HepG2 (cell line): ENCODE measurements at regions not wholly inside any gene's neighbourhood (a gene's known extent, or its start where the extent isn't known, plus 50 kb on each side); places are given as distances from the start of the nearest gene placed in this dataset.
A peak's percentile ranks its signal among the peaks of the same experiment; 100 is the strongest.

ENCODE experiments used
- ATAC-seq: fragments of 200-7000 bp; cut with Tn5 transposase; 3 replicates; pipeline ENCODE4 v1.9.1; 2020; ENCODE audit warnings: mild to moderate bottlenecking, moderate library complexity
- BruUV-seq: library from RNA; stranded (reverse); fragments of 400-500 nt; replicated peaks from 2 replicates; lab custom pipeline; 2021; lab: Mats Ljungman, UMichigan
- CTCF ChIA-PET: fragments of 300-600 bp; formaldehyde crosslinking; extraction: SDS; loops from one replicate; lab custom pipeline; 2021; ENCODE audit warnings: low total read pairs, inconsistent platforms, low intra/inter-chr PET ratio; lab: Yijun Ruan, JAX
- POLR2A ChIA-PET: fragments of 350-600 bp; sonication (Branson Sonifier 250); formaldehyde crosslinking; loops from one replicate; lab custom pipeline; 2020; ENCODE audit warnings: antibody characterized with exemption, inconsistent platforms; lab: Yijun Ruan, JAX
- DNase-seq: peaks from one replicate; pipeline ENCODE4 v3.0.0-alpha.2; 2015; ENCODE audit warnings: low spot score
- FAIRE-seq: peaks from 3 replicates; lab custom pipeline; 2011; peaks lifted over from hg19 to GRCh38; lab: Jason Lieb, UNC
- H2AFZ ChIP-seq: one replicate; pipeline ENCODE4 v1.6.1; 2011; ENCODE audit warnings: low read length, inconsistent platforms
- H3K27ac ChIP-seq: fragments of 300-600 bp; 3 replicates; pipeline ENCODE4 v1.8.0; 2011; ENCODE audit warnings: mixed run types, mild to moderate bottlenecking, mixed read lengths, low read length, inconsistent platforms; ENCODE audit not compliant: insufficient read depth; ENCODE audit errors: extremely low read length
- H3K27me3 ChIP-seq, 2 experiments: fragments of 200-600 bp in 1 of 2; 2 replicates in 1 of 2; 3 replicates in 1 of 2; pipeline versions ENCODE4 v1.6.0 to v1.8.0; 2011; ENCODE audit warnings: low read length in 2 of 2, mild to moderate bottlenecking in 2 of 2, moderate library complexity in 2 of 2, inconsistent platforms in 1 of 2; ENCODE audit not compliant: insufficient read depth in 2 of 2, control insufficient read depth in 1 of 2
- H3K36me3 ChIP-seq, 2 experiments: fragments of 200-600 bp in 1 of 2; replicated peaks in 1 of 2; 2 replicates in 1 of 2; 3 replicates in 1 of 2; pipeline versions ENCODE4 v1.5.1 to v1.8.0; 2011; ENCODE audit warnings: low read length in 2 of 2, inconsistent platforms in 1 of 2; ENCODE audit not compliant: insufficient read depth in 2 of 2, control insufficient read depth in 1 of 2
- H3K4me1 ChIP-seq: 2 replicates; pipeline ENCODE4 v1.5.1; 2012; ENCODE audit warnings: low read length, inconsistent platforms; ENCODE audit not compliant: insufficient read depth
- H3K4me2 ChIP-seq: 2 replicates; pipeline ENCODE4 v1.6.0; 2011; ENCODE audit warnings: low read depth, low read length, inconsistent platforms
- H3K4me3 ChIP-seq, 3 experiments: fragments of 200-600 bp in 1 of 3; sonication (generic), shearing (Covaris generic) in 1 of 3; replicated peaks in 1 of 3; 2 replicates each; pipeline ENCODE4 v1.5.1; 2011 to 2016; ENCODE audit warnings: low read length in 3 of 3, inconsistent platforms in 2 of 3, low read depth in 2 of 3, mild to moderate bottlenecking in 2 of 3, control low read depth in 1 of 3, mixed read lengths in 1 of 3; ENCODE audit not compliant: insufficient read depth in 1 of 3
- H3K79me2 ChIP-seq: one replicate; pipeline ENCODE4 v1.6.1; 2011; ENCODE audit warnings: low read length, inconsistent platforms; ENCODE audit not compliant: insufficient read depth
- H3K9ac ChIP-seq: 2 replicates; pipeline ENCODE4 v1.6.0; 2011; ENCODE audit warnings: mild to moderate bottlenecking, low read depth, low read length, inconsistent platforms; ENCODE audit not compliant: insufficient read depth
- H3K9me3 ChIP-seq: 2 replicates; pipeline ENCODE4 v1.5.1; 2012; ENCODE audit warnings: mild to moderate bottlenecking, low read length
- H4K20me1 ChIP-seq: 2 replicates; pipeline ENCODE4 v1.6.0; 2011; ENCODE audit warnings: inconsistent platforms, mild to moderate bottlenecking, low read length, moderate library complexity; ENCODE audit not compliant: insufficient read depth
- MAFF ChIP-seq: IDR thresholded peaks from 2 replicates; pipeline ENCODE4 v1.6.1; 2011; ENCODE audit warnings: low read depth, low read length, improper control_type of control experiment
- MAFK ChIP-seq, 2 experiments: IDR thresholded peaks in 1 of 2; conservative IDR thresholded peaks in 1 of 2; 2 replicates each; pipeline ENCODE4 v1.6.1; 2011; ENCODE audit warnings: improper control_type of control experiment in 2 of 2, low read length in 2 of 2
- NFE2L1 ChIP-seq: sonication (generic); formaldehyde crosslinking; IDR thresholded peaks from 2 replicates; pipeline ENCODE4 v1.4.0; 2020; ENCODE audit warnings: missing genetic modification reagents, mild to moderate bottlenecking, borderline replicate concordance
- SIX4 ChIP-seq: sonication (generic); formaldehyde crosslinking; IDR thresholded peaks from 2 replicates; pipeline ENCODE4 v1.4.0; 2020; ENCODE audit warnings: missing genetic modification reagents
- WGBS: methylation state at CpG from one replicate; pipeline ENCODE4 v1.1.6; 2017; ENCODE audit warnings: low lambda C conversion rate; 5-methylcytosine and 5-hydroxymethylcytosine counted together
- in situ Hi-C: cut with HindIII; loops from 2 replicates; pipeline ENCODE4 v1.10.0; 2017; ENCODE audit warnings: low pct_unique_long_range_greater_than_20kb; ENCODE audit not compliant: extremely low pct_ligation_motif_present
- intact Hi-C: fragments of 100-400 bp; cut with micrococcal nuclease; formaldehyde crosslinking; loops from one replicate; pipeline ENCODE4 v1.10.0; 2022; ENCODE audit not compliant: unreplicated experiment
- TF ChIP-seq, protein P1 (sequence below): sonication (generic); formaldehyde crosslinking; conservative IDR thresholded peaks from 2 replicates; pipeline ENCODE4 v1.8.1; 2023; ENCODE audit warnings: missing genetic modification reagents

DNA sequence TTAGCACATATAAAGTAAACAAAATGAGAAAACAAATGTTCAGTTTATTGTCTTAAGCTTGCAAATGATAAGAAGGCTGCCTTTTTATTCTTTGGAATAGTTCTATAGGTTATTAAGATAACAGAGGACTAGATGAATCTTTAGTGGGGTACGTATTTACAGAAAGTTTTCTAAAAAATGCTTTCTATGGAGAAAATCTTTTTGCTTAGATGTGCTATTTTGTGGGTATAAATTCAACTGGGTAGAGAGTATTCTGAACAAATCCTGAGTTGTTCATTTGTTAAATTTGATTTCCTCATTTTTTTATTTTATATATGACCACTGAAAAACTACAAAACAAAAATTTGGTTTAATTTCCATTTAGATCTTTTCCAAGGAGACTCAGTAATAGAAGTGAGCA lies 566.9 kb downstream of the PLCL1 start:
- no peak overlapping the region for H2AFZ ChIP-seq

DNA sequence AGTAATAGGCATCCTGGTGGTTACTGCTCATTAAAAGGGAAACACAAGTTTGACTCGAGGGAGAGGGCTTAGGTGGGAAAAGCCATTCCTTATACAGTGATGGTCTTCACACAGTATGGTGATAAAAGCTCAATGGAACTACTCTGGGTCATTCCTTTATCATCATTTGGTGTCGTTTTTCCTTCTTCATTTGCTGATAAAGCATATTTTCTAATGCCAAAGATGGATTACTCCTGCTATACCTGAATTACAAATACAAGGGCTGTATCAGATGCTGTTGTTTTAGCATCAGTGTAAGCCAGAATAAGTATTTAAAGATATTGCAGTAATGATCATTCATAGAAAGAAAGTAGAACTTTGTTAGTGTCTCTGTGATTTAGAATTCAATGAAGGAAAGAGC lies 563.7 kb downstream of the PLCL1 start:
- H3K27ac ChIP-seq = no peak overlapping the region
- BruUV-seq = no TSS peak
- ATAC-seq (no peak), DNase-seq (no peak), FAIRE-seq (no peak)
- TF ChIP-seq, protein P1, sequence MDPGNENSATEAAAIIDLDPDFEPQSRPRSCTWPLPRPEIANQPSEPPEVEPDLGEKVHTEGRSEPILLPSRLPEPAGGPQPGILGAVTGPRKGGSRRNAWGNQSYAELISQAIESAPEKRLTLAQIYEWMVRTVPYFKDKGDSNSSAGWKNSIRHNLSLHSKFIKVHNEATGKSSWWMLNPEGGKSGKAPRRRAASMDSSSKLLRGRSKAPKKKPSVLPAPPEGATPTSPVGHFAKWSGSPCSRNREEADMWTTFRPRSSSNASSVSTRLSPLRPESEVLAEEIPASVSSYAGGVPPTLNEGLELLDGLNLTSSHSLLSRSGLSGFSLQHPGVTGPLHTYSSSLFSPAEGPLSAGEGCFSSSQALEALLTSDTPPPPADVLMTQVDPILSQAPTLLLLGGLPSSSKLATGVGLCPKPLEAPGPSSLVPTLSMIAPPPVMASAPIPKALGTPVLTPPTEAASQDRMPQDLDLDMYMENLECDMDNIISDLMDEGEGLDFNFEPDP = no peak
- TF ChIP-seq MAFF (peak; percentile 85), MAFK (conservative IDR thresholded peaks at IDR 0.05 in 1 of 2, IDR thresholded peaks at IDR 0.05 in 1 of 2; ENCODE audit: low read length in 2 of 2) (peak; percentile 81 to 89), SIX4 (CRISPR knock-in tag) (no peak)
- 2% methylated on average over 2 of the region's 2 CpGs for WGBS
- in situ Hi-C loops = no loop called here
- no peaks in the 10 kb centered on the region for H3K79me2 ChIP-seq
- H3K4me2 ChIP-seq = no peak overlapping the region
- H2AFZ ChIP-seq = no peak overlapping the region
- H3K4me3 ChIP-seq = no peak overlapping the region
- H3K9me3 ChIP-seq = no peaks in the 10 kb centered on the region
- POLR2A ChIA-PET = no interaction called here
- H3K9ac ChIP-seq = no peak overlapping the region
- H3K4me1 ChIP-seq = no peaks in the 10 kb centered on the region
- CTCF ChIA-PET = no interaction called here
- H3K36me3 ChIP-seq = no peaks in the 10 kb centered on the region
- no peaks in the 10 kb centered on the region for H4K20me1 ChIP-seq
- intact Hi-C loops = no loop called here
- H3K27me3 ChIP-seq = no peaks in the 10 kb centered on the region

More for the DNA sequence above, 566.9 kb downstream of the PLCL1 start:
- no peak for FAIRE-seq
- Histone ChIP-seq H3K36me3 (no peaks in the 10 kb centered on the region), H3K4me3 (no peak overlapping the region), H3K4me2 (no peak overlapping the region), H3K4me1 (no peaks in the 10 kb centered on the region), H3K27me3 (no peaks in the 10 kb centered on the region), H3K9me3 (no peaks in the 10 kb centered on the region), H3K27ac (no peak overlapping the region), H4K20me1 (no peaks in the 10 kb centered on the region), H3K9ac (no peak overlapping the region), H3K79me2 (no peaks in the 10 kb centered on the region)
- no peak for ATAC-seq
- ChIA-PET POLR2A (no interaction called here), CTCF (no interaction called here)
- in situ Hi-C loops (no loop called here), intact Hi-C loops (loop anchor here (5.0 kb wide), 1 partner anchor 1116 kb away; no protein-coding TSS in a partner anchor)
- BruUV-seq = no TSS peak
- no peak for DNase-seq
- WGBS = 28% methylated on average over 1 of the region's 1 CpG
- no peak for TF ChIP-seq NFE2L1
- peak; percentile 10 to 62; a peak in 2 of 4 replicates for TF ChIP-seq MAFK (conservative IDR thresholded peaks at IDR 0.05 in 1 of 2, IDR thresholded peaks at IDR 0.05 in 1 of 2; ENCODE audit: low read length in 2 of 2)
- peak; percentile 53; the same call in 1 of the 2 replicates for TF ChIP-seq MAFF
